HepG2 (cell line): ENCODE measurements at regions not wholly inside any gene's neighbourhood (a gene's known extent, or its start where the extent isn't known, plus 50 kb on each side); places are given as distances from the start of the nearest gene placed in this dataset.

Source experiments
- FOXA1 ChIP-seq, 2 experiments: fragments of 450-650 bp in 1 of 2; sonication (generic) in 1 of 2; formaldehyde crosslinking in 1 of 2; IDR thresholded peaks; 2 replicates each; pipeline versions ENCODE4 v1.4.0 to v1.6.1; 2016 to 2020; ENCODE audit warnings: missing genetic modification reagents in 1 of 2
- JUNB ChIP-seq: sonication (generic); formaldehyde crosslinking; IDR thresholded peaks from 2 replicates; pipeline ENCODE4 v1.8.0; 2022; ENCODE audit warnings: missing genetic modification reagents, mild to moderate bottlenecking, borderline replicate concordance
- MAZ ChIP-seq, 2 experiments: sonication (generic) in 1 of 2; formaldehyde crosslinking in 1 of 2; IDR thresholded peaks; 2 replicates each; pipeline versions ENCODE4 v1.5.0 to v1.6.1; 2012 to 2020; ENCODE audit warnings: low read depth in 2 of 2, mild to moderate bottlenecking in 2 of 2, borderline replicate concordance in 1 of 2, improper control_type of control experiment in 1 of 2, low read length in 1 of 2, missing genetic modification reagents in 1 of 2, moderate library complexity in 1 of 2
- MED8 ChIP-seq: sonication (generic); formaldehyde crosslinking; IDR thresholded peaks from 2 replicates; pipeline ENCODE4 v1.8.1; 2023; ENCODE audit warnings: mild to moderate bottlenecking, missing genetic modification reagents; ENCODE audit not compliant: insufficient replicate concordance
- NR3C1 ChIP-seq: sonication (generic); formaldehyde crosslinking; IDR thresholded peaks from 2 replicates; pipeline ENCODE4 v1.4.0; 2020; ENCODE audit warnings: missing genetic modification reagents
- POLR2AphosphoS5 ChIP-seq: IDR thresholded peaks from 2 replicates; pipeline ENCODE4 v1.6.1; 2012; ENCODE audit warnings: low read depth, low read length
- ZNF546 ChIP-seq: sonication (generic); formaldehyde crosslinking; conservative IDR thresholded peaks from 2 replicates; pipeline ENCODE4 v1.8.1; 2023; ENCODE audit warnings: mild to moderate bottlenecking, missing genetic modification reagents
- TF ChIP-seq, protein P1 (sequence below): sonication (generic); formaldehyde crosslinking; IDR thresholded peaks from 2 replicates; pipeline ENCODE4 v1.4.0; 2020; ENCODE audit warnings: mild to moderate bottlenecking, missing genetic modification reagents
- TF ChIP-seq, protein P2 (sequence below): sonication (generic); formaldehyde crosslinking; IDR thresholded peaks from 2 replicates; pipeline ENCODE4 v1.5.0; 2020; ENCODE audit warnings: mild to moderate bottlenecking, missing genetic modification reagents, moderate library complexity

DNA sequence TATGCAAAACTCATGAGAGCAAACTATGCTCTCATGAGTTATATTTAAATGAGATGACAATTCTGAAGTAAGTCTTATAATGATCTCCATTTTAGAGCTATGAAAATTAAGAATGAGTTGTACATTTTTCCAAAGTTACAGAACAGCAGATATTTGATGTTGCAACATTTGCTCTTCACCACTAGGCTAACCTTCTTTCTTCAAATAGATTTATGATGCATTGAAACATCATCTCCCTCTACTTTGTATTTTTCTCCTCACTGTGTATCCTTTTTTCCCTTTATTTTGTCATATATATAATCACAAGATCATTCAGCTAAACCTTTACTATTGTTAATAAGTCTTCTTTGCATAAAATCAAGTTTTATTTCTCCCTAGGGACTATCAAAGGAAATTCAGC is 497.7 kb upstream of the TYRP1 start:
- TF ChIP-seq, protein P1, sequence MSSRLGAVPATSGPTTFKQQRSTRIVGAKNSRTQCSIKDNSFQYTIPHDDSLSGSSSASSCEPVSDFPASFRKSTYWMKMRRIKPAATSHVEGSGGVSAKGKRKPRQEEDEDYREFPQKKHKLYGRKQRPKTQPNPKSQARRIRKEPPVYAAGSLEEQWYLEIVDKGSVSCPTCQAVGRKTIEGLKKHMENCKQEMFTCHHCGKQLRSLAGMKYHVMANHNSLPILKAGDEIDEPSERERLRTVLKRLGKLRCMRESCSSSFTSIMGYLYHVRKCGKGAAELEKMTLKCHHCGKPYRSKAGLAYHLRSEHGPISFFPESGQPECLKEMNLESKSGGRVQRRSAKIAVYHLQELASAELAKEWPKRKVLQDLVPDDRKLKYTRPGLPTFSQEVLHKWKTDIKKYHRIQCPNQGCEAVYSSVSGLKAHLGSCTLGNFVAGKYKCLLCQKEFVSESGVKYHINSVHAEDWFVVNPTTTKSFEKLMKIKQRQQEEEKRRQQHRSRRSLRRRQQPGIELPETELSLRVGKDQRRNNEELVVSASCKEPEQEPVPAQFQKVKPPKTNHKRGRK (CRISPR knock-in tag), result no peak
- TF ChIP-seq MED8 (CRISPR knock-in tag), result no peak
- no peak for TF ChIP-seq MAZ (IDR thresholded peaks at IDR 0.05; ENCODE audit: borderline replicate concordance, low read depth, low read length)
- no peak for TF ChIP-seq MAZ (CRISPR knock-in tag; IDR thresholded peaks at IDR 0.05; ENCODE audit: low read depth)
- TF ChIP-seq POLR2AphosphoS5, result no peak
- no peak for TF ChIP-seq ZNF546
- no peak for TF ChIP-seq NR3C1 (CRISPR knock-in tag)
- TF ChIP-seq JUNB (CRISPR knock-in tag), result no peak
- TF ChIP-seq, protein P2, sequence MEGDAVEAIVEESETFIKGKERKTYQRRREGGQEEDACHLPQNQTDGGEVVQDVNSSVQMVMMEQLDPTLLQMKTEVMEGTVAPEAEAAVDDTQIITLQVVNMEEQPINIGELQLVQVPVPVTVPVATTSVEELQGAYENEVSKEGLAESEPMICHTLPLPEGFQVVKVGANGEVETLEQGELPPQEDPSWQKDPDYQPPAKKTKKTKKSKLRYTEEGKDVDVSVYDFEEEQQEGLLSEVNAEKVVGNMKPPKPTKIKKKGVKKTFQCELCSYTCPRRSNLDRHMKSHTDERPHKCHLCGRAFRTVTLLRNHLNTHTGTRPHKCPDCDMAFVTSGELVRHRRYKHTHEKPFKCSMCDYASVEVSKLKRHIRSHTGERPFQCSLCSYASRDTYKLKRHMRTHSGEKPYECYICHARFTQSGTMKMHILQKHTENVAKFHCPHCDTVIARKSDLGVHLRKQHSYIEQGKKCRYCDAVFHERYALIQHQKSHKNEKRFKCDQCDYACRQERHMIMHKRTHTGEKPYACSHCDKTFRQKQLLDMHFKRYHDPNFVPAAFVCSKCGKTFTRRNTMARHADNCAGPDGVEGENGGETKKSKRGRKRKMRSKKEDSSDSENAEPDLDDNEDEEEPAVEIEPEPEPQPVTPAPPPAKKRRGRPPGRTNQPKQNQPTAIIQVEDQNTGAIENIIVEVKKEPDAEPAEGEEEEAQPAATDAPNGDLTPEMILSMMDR, result no peak
- TF ChIP-seq FOXA1 (IDR thresholded peaks at IDR 0.05), result no peak
- TF ChIP-seq FOXA1 (CRISPR knock-in tag; IDR thresholded peaks at IDR 0.05), result no peak
